HepG2 (cell line): ENCODE measurements at regions not wholly inside any gene's neighbourhood (a gene's known extent, or its start where the extent isn't known, plus 50 kb on each side); places are given as distances from the start of the nearest gene placed in this dataset.

Experiments
- ASH2L ChIP-seq: fragments of 300-600, 200-600 bp; sonication (generic); IDR thresholded peaks from 2 replicates; pipeline ENCODE4 v1.7.0; 2017; ENCODE audit warnings: low read depth, mild to moderate bottlenecking, moderate library complexity, mixed read lengths, low read length; ENCODE audit not compliant: insufficient read length
- ATRX ChIP-seq: sonication (generic); formaldehyde crosslinking; IDR thresholded peaks from 2 replicates; pipeline ENCODE4 v1.4.0; 2020; ENCODE audit warnings: missing genetic modification reagents, borderline replicate concordance
- EP300 ChIP-seq, 3 experiments: sonication (generic) in 1 of 3; formaldehyde crosslinking in 1 of 3; IDR thresholded peaks; 2 replicates each; pipeline versions ENCODE4 v1.5.1 to v1.6.1; 2011 to 2020; ENCODE audit warnings: low read depth in 2 of 3, low read length in 2 of 3, borderline replicate concordance in 1 of 3, improper control_type of control experiment in 1 of 3, mild to moderate bottlenecking in 1 of 3, missing genetic modification reagents in 1 of 3, moderate library complexity in 1 of 3
- HES4 ChIP-seq: sonication (generic); formaldehyde crosslinking; IDR thresholded peaks from 2 replicates; pipeline ENCODE4 v1.9.0; 2021; ENCODE audit warnings: mild to moderate bottlenecking, missing genetic modification reagents, borderline replicate concordance
- HNRNPL ChIP-seq: fragments of 200-400 bp; formaldehyde crosslinking; IDR thresholded peaks from 2 replicates; pipeline ENCODE4 v1.6.1; 2017; ENCODE audit warnings: mild to moderate bottlenecking, low read depth, low read length
- MEIS2 ChIP-seq: sonication (generic); formaldehyde crosslinking; IDR thresholded peaks from 2 replicates; pipeline ENCODE4 v1.9.0; 2021; ENCODE audit warnings: mild to moderate bottlenecking, missing genetic modification reagents
- NBN ChIP-seq: fragments of 450-650 bp; conservative IDR thresholded peaks from 2 replicates; pipeline ENCODE4 v1.6.1; 2017
- SOX13 ChIP-seq, 3 experiments: fragments of 450-650 bp in 1 of 3; sonication (generic) in 1 of 3; formaldehyde crosslinking in 1 of 3; IDR thresholded peaks in 2 of 3; conservative IDR thresholded peaks in 1 of 3; 2 replicates each; pipeline versions ENCODE4 v1.5.0 to v1.6.1; 2016 to 2020; ENCODE audit warnings: antibody characterized with exemption in 1 of 3, mild to moderate bottlenecking in 1 of 3, missing compliant biosample characterization in 1 of 3, missing genetic modification reagents in 1 of 3, moderate library complexity in 1 of 3
- ZNF331 ChIP-seq: sonication (generic); formaldehyde crosslinking; IDR thresholded peaks from 2 replicates; pipeline ENCODE4 v1.4.0; 2020; ENCODE audit warnings: missing genetic modification reagents
- ZNF547 ChIP-seq: sonication (generic); formaldehyde crosslinking; IDR thresholded peaks from 2 replicates; pipeline ENCODE4 v1.5.1; 2020; ENCODE audit warnings: mild to moderate bottlenecking, missing genetic modification reagents
- ZZZ3 ChIP-seq: sonication (generic); formaldehyde crosslinking; IDR thresholded peaks from 2 replicates; pipeline ENCODE4 v1.4.0; 2020; ENCODE audit warnings: missing genetic modification reagents, mild to moderate bottlenecking, borderline replicate concordance
- TF ChIP-seq, protein P1 (sequence below): sonication (generic); formaldehyde crosslinking; IDR thresholded peaks from 2 replicates; pipeline ENCODE4 v1.8.0; 2022; ENCODE audit warnings: missing genetic modification reagents, mild to moderate bottlenecking, moderate library complexity, borderline replicate concordance
- TF ChIP-seq, protein P2 (sequence below): sonication (generic); formaldehyde crosslinking; IDR thresholded peaks from 2 replicates; pipeline ENCODE4 v1.5.1; 2020; ENCODE audit warnings: mild to moderate bottlenecking, missing genetic modification reagents, borderline replicate concordance
- TF ChIP-seq, protein P3 (sequence below): sonication (generic); formaldehyde crosslinking; IDR thresholded peaks from 2 replicates; pipeline ENCODE4 v1.5.0; 2020; ENCODE audit warnings: missing genetic modification reagents, mild to moderate bottlenecking, borderline replicate concordance
- TF ChIP-seq, protein P4 (sequence below): IDR thresholded peaks from 2 replicates; pipeline ENCODE4 v1.6.1; 2016
- TF ChIP-seq, protein P5 (sequence below): sonication (generic); formaldehyde crosslinking; IDR thresholded peaks from 2 replicates; pipeline ENCODE4 v1.5.1; 2020; ENCODE audit warnings: mild to moderate bottlenecking, missing genetic modification reagents, borderline replicate concordance

DNA sequence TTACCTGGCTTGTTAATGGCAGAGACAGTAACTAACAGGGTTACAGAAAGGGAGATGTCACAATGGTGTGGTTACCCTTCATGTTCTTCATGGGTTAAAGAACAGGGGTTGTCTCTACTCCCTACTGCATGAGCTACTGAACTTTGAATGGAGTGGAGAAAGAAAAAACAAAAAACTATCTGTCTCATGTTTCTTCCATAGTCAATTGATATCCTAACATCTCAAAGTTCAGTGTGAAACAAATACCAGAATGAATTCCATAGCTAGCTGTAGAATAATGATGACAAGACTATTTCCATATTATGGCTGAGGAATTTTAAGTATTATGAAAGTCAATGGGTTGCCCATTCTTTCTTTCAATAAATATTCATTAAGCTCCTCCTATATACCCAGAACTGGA lies 161.3 kb upstream of the LPP start (continued):
- TF ChIP-seq, protein P1, sequence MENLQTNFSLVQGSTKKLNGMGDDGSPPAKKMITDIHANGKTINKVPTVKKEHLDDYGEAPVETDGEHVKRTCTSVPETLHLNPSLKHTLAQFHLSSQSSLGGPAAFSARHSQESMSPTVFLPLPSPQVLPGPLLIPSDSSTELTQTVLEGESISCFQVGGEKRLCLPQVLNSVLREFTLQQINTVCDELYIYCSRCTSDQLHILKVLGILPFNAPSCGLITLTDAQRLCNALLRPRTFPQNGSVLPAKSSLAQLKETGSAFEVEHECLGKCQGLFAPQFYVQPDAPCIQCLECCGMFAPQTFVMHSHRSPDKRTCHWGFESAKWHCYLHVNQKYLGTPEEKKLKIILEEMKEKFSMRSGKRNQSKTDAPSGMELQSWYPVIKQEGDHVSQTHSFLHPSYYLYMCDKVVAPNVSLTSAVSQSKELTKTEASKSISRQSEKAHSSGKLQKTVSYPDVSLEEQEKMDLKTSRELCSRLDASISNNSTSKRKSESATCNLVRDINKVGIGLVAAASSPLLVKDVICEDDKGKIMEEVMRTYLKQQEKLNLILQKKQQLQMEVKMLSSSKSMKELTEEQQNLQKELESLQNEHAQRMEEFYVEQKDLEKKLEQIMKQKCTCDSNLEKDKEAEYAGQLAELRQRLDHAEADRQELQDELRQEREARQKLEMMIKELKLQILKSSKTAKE (CRISPR knock-in tag): no peak
- TF ChIP-seq, protein P2, sequence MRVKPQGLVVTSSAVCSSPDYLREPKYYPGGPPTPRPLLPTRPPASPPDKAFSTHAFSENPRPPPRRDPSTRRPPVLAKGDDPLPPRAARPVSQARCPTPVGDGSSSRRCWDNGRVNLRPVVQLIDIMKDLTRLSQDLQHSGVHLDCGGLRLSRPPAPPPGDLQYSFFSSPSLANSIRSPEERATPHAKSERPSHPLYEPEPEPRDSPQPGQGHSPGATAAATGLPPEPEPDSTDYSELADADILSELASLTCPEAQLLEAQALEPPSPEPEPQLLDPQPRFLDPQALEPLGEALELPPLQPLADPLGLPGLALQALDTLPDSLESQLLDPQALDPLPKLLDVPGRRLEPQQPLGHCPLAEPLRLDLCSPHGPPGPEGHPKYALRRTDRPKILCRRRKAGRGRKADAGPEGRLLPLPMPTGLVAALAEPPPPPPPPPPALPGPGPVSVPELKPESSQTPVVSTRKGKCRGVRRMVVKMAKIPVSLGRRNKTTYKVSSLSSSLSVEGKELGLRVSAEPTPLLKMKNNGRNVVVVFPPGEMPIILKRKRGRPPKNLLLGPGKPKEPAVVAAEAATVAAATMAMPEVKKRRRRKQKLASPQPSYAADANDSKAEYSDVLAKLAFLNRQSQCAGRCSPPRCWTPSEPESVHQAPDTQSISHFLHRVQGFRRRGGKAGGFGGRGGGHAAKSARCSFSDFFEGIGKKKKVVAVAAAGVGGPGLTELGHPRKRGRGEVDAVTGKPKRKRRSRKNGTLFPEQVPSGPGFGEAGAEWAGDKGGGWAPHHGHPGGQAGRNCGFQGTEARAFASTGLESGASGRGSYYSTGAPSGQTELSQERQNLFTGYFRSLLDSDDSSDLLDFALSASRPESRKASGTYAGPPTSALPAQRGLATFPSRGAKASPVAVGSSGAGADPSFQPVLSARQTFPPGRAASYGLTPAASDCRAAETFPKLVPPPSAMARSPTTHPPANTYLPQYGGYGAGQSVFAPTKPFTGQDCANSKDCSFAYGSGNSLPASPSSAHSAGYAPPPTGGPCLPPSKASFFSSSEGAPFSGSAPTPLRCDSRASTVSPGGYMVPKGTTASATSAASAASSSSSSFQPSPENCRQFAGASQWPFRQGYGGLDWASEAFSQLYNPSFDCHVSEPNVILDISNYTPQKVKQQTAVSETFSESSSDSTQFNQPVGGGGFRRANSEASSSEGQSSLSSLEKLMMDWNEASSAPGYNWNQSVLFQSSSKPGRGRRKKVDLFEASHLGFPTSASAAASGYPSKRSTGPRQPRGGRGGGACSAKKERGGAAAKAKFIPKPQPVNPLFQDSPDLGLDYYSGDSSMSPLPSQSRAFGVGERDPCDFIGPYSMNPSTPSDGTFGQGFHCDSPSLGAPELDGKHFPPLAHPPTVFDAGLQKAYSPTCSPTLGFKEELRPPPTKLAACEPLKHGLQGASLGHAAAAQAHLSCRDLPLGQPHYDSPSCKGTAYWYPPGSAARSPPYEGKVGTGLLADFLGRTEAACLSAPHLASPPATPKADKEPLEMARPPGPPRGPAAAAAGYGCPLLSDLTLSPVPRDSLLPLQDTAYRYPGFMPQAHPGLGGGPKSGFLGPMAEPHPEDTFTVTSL: peak; percentile 45; the same call in 1 of the 2 replicates
- TF ChIP-seq ZNF547 (no peak), HNRNPL (no peak), MEIS2 (CRISPR knock-in tag) (no peak), ZNF331 (no peak), ATRX (CRISPR knock-in tag) (no peak), EP300 (IDR thresholded peaks at IDR 0.05; ENCODE audit: low read depth in 2 of 2, low read length in 2 of 2) (peak in 1 of 2 experiments; percentile 85; a peak in 2 of 4 replicates), EP300 (CRISPR knock-in tag; IDR thresholded peaks at IDR 0.05; ENCODE audit: borderline replicate concordance) (no peak), ASH2L (peak; percentile 56), SOX13 (IDR thresholded peaks at IDR 0.05) (no peak), SOX13 (CRISPR knock-in tag; conservative IDR thresholded peaks at IDR 0.05 in 1 of 2, IDR thresholded peaks at IDR 0.05 in 1 of 2) (peak in 1 of 2 experiments; percentile 78; a peak in 2 of 4 replicates), NBN (no peak), ZZZ3 (CRISPR knock-in tag) (no peak), HES4 (no peak)
- TF ChIP-seq, protein P3, sequence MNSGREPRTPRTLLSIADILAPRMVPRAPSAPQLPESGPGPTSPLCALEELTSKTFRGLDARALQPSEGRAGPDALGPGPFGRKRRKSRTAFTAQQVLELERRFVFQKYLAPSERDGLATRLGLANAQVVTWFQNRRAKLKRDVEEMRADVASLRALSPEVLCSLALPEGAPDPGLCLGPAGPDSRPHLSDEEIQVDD (CRISPR knock-in tag): no peak
- TF ChIP-seq, protein P4, sequence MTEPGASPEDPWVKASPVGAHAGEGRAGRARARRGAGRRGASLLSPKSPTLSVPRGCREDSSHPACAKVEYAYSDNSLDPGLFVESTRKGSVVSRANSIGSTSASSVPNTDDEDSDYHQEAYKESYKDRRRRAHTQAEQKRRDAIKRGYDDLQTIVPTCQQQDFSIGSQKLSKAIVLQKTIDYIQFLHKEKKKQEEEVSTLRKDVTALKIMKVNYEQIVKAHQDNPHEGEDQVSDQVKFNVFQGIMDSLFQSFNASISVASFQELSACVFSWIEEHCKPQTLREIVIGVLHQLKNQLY: 0 out of 2 replicates have a peak, but pooled peaks have one; percentile 16
- TF ChIP-seq, protein P5, sequence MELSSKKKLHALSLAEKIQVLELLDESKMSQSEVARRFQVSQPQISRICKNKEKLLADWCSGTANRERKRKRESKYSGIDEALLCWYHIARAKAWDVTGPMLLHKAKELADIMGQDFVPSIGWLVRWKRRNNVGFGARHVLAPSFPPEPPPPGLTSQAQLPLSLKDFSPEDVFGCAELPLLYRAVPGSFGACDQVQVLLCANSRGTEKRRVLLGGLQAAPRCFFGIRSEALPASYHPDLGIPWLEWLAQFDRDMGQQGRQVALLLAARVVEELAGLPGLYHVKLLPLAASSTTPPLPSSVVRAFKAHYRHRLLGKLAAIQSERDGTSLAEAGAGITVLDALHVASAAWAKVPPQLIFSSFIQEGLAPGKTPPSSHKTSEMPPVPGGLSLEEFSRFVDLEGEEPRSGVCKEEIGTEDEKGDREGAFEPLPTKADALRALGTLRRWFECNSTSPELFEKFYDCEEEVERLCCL (CRISPR knock-in tag): no peak
